HepG2 (cell line): ENCODE measurements at regions not wholly inside any gene's neighbourhood (a gene's known extent, or its start where the extent isn't known, plus 50 kb on each side); places are given as distances from the start of the nearest gene placed in this dataset.

ENCODE experiments used
- CEBPG ChIP-seq: IDR thresholded peaks from 2 replicates; pipeline ENCODE4 v1.6.1; 2016
- FOSL1 ChIP-seq: sonication (generic); formaldehyde crosslinking; IDR thresholded peaks from 2 replicates; pipeline ENCODE4 v1.9.0; 2021; ENCODE audit warnings: missing genetic modification reagents, borderline replicate concordance
- FOSL2 ChIP-seq: sonication (generic); formaldehyde crosslinking; IDR thresholded peaks from 2 replicates; pipeline ENCODE4 v1.4.0; 2020; ENCODE audit warnings: missing genetic modification reagents
- HDAC2 ChIP-seq: sonication (generic); formaldehyde crosslinking; IDR thresholded peaks from 2 replicates; pipeline ENCODE4 v1.4.0; 2020; ENCODE audit warnings: missing genetic modification reagents
- MIXL1 ChIP-seq: IDR thresholded peaks from 2 replicates; pipeline ENCODE4 v1.6.1; 2016
- MYNN ChIP-seq: sonication (generic); formaldehyde crosslinking; IDR thresholded peaks from 2 replicates; pipeline ENCODE4 v1.4.0; 2020; ENCODE audit warnings: mild to moderate bottlenecking, low read depth, missing genetic modification reagents
- NKX3-1 ChIP-seq: sonication (generic); formaldehyde crosslinking; IDR thresholded peaks from 2 replicates; pipeline ENCODE4 v1.5.0; 2020; ENCODE audit warnings: missing genetic modification reagents
- SMC3 ChIP-seq: IDR thresholded peaks from 2 replicates; pipeline ENCODE4 v1.6.1; 2011; ENCODE audit warnings: low read length, improper control_type of control experiment
- SOX5 ChIP-seq: IDR thresholded peaks from 2 replicates; pipeline ENCODE4 v1.6.1; 2016; ENCODE audit warnings: borderline replicate concordance
- TCF7 ChIP-seq: sonication (generic); IDR thresholded peaks from 2 replicates; pipeline ENCODE4 v1.6.1; 2016; ENCODE audit warnings: antibody characterized with exemption, low read depth
- ZBTB7B ChIP-seq: sonication (generic); formaldehyde crosslinking; IDR thresholded peaks from 2 replicates; pipeline ENCODE4 v1.4.0; 2020; ENCODE audit warnings: missing genetic modification reagents
- ZFP37 ChIP-seq: sonication (generic); formaldehyde crosslinking; IDR thresholded peaks from 2 replicates; pipeline ENCODE4 v1.4.0; 2020; ENCODE audit warnings: missing genetic modification reagents, borderline replicate concordance
- ZNF10 ChIP-seq: sonication (generic); formaldehyde crosslinking; IDR thresholded peaks from 2 replicates; pipeline ENCODE4 v1.4.0; 2020; ENCODE audit warnings: mild to moderate bottlenecking, low read depth, missing genetic modification reagents, borderline replicate concordance
- ZNF260 ChIP-seq: sonication (generic); formaldehyde crosslinking; IDR thresholded peaks from 2 replicates; pipeline ENCODE4 v1.4.0; 2020; ENCODE audit warnings: missing genetic modification reagents, low read depth, mild to moderate bottlenecking, borderline replicate concordance
- ZNF546 ChIP-seq: sonication (generic); formaldehyde crosslinking; conservative IDR thresholded peaks from 2 replicates; pipeline ENCODE4 v1.8.1; 2023; ENCODE audit warnings: mild to moderate bottlenecking, missing genetic modification reagents
- TF ChIP-seq, protein P1 (sequence below): sonication (generic); formaldehyde crosslinking; IDR thresholded peaks from 2 replicates; pipeline ENCODE4 v1.4.0; 2020; ENCODE audit warnings: missing genetic modification reagents
- TF ChIP-seq, protein P2 (sequence below): sonication (generic); IDR thresholded peaks from 2 replicates; pipeline ENCODE4 v1.6.1; 2016; ENCODE audit warnings: low read depth, borderline replicate concordance
- TF ChIP-seq, protein P3 (sequence below), 2 experiments: fragments of 450-650 bp in 1 of 2; sonication (generic) in 1 of 2; formaldehyde crosslinking; IDR thresholded peaks; 2 replicates each; pipeline versions ENCODE4 v1.5.0 to v1.8.0; 2020 to 2022; ENCODE audit warnings: mild to moderate bottlenecking in 1 of 2, missing genetic modification reagents in 1 of 2

DNA sequence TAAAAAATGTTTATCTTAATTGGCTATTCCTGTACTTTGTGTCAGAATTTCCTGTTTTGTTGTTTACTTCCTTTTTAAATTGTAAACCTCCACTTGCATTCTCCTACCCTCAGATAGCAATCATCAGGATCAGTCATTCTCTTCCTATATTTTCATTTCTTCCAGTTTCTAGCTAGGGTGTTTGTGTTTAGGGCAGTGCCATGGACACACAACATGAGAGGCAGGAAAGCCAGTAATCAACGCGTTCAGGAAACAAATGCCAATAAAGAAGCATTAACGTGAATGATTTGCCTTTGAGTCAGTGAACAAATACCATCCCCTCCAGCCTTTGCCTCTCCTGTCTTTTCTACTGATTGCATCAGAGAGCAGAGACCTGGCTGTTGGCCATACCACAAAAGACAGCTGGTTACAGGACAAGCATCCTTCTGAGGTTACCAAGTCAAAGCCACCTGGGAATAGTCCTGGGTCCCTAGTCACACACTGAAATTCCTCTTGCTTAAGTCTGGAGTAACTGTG, 56.7 kb upstream of the FHL2 start (continued):
- TF ChIP-seq, protein P1, sequence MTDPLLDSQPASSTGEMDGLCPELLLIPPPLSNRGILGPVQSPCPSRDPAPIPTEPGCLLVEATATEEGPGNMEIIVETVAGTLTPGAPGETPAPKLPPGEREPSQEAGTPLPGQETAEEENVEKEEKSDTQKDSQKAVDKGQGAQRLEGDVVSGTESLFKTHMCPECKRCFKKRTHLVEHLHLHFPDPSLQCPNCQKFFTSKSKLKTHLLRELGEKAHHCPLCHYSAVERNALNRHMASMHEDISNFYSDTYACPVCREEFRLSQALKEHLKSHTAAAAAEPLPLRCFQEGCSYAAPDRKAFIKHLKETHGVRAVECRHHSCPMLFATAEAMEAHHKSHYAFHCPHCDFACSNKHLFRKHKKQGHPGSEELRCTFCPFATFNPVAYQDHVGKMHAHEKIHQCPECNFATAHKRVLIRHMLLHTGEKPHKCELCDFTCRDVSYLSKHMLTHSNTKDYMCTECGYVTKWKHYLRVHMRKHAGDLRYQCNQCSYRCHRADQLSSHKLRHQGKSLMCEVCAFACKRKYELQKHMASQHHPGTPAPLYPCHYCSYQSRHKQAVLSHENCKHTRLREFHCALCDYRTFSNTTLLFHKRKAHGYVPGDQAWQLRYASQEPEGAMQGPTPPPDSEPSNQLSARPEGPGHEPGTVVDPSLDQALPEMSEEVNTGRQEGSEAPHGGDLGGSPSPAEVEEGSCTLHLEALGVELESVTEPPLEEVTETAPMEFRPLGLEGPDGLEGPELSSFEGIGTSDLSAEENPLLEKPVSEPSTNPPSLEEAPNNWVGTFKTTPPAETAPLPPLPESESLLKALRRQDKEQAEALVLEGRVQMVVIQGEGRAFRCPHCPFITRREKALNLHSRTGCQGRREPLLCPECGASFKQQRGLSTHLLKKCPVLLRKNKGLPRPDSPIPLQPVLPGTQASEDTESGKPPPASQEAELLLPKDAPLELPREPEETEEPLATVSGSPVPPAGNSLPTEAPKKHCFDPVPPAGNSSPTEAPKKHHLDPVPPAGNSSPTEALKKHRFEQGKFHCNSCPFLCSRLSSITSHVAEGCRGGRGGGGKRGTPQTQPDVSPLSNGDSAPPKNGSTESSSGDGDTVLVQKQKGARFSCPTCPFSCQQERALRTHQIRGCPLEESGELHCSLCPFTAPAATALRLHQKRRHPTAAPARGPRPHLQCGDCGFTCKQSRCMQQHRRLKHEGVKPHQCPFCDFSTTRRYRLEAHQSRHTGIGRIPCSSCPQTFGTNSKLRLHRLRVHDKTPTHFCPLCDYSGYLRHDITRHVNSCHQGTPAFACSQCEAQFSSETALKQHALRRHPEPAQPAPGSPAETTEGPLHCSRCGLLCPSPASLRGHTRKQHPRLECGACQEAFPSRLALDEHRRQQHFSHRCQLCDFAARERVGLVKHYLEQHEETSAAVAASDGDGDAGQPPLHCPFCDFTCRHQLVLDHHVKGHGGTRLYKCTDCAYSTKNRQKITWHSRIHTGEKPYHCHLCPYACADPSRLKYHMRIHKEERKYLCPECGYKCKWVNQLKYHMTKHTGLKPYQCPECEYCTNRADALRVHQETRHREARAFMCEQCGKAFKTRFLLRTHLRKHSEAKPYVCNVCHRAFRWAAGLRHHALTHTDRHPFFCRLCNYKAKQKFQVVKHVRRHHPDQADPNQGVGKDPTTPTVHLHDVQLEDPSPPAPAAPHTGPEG (CRISPR knock-in tag): no peak
- no peak for TF ChIP-seq ZNF546
- no peak for TF ChIP-seq FOSL1 (CRISPR knock-in tag)
- TF ChIP-seq, protein P2, sequence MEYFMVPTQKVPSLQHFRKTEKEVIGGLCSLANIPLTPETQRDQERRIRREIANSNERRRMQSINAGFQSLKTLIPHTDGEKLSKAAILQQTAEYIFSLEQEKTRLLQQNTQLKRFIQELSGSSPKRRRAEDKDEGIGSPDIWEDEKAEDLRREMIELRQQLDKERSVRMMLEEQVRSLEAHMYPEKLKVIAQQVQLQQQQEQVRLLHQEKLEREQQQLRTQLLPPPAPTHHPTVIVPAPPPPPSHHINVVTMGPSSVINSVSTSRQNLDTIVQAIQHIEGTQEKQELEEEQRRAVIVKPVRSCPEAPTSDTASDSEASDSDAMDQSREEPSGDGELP: peak; percentile 64; the same call in 1 of the 2 replicates
- TF ChIP-seq ZNF260 (CRISPR knock-in tag): no peak
- no peak for TF ChIP-seq MIXL1 (CRISPR knock-in tag)
- no peak for TF ChIP-seq HDAC2 (CRISPR knock-in tag)
- TF ChIP-seq NKX3-1: no peak
- peak; percentile 90 for TF ChIP-seq FOSL2
- TF ChIP-seq CEBPG: peak; percentile 88
- TF ChIP-seq, protein P3, sequence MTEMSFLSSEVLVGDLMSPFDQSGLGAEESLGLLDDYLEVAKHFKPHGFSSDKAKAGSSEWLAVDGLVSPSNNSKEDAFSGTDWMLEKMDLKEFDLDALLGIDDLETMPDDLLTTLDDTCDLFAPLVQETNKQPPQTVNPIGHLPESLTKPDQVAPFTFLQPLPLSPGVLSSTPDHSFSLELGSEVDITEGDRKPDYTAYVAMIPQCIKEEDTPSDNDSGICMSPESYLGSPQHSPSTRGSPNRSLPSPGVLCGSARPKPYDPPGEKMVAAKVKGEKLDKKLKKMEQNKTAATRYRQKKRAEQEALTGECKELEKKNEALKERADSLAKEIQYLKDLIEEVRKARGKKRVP (CRISPR knock-in tag; IDR thresholded peaks at IDR 0.05): peak in 1 of 2 experiments; percentile 98; a peak in 2 of 4 replicates
- TF ChIP-seq SMC3: 0 out of 2 replicates have a peak, but pooled peaks have one; percentile 10
- TF ChIP-seq MYNN (CRISPR knock-in tag): no peak
- no peak for TF ChIP-seq ZFP37 (CRISPR knock-in tag)
- TF ChIP-seq SOX5 (CRISPR knock-in tag): 0 out of 2 replicates have a peak, but pooled peaks have one; percentile 23
- no peak for TF ChIP-seq ZBTB7B (CRISPR knock-in tag)
- TF ChIP-seq TCF7: 0 out of 2 replicates have a peak, but pooled peaks have one; percentile 8
- TF ChIP-seq ZNF10: no peak
